CD4-positive, alpha-beta T cell treated with Interleukin-17A for 4 hours (primary cell): ENCODE measurements at regions not wholly inside any gene's neighbourhood (a gene's known extent, or its start where the extent isn't known, plus 50 kb on each side); places are given as distances from the start of the nearest gene placed in this dataset.
"Not testable (repeated sequence)": the region's sequence is repeated elsewhere in the genome, so short reads cannot be mapped to it uniquely, and the experiment has no call there.

Experiments used
- DNase-seq: peaks from one replicate; pipeline ENCODE4 v3.0.0-alpha.2; 2020; ENCODE audit warnings: mixed read lengths

- DNase-seq = no peak
Measured at GRCh38 chr21:41582866-41583265, 74.9 kb upstream of the TMPRSS2 start.

GRCh38 chr21:41582298-41582840 is 74.4 kb upstream of the TMPRSS2 start:
- no peak for DNase-seq

- no peak for DNase-seq
Measured at GRCh38 chr21:41581592-41582228, 73.8 kb upstream of the TMPRSS2 start.

- DNase-seq = no peak
Measured at GRCh38 chr21:41580758-41581554, 73.0 kb upstream of the TMPRSS2 start.

- no peak for DNase-seq
Measured at GRCh38 chr21:41579692-41580091, 71.7 kb upstream of the TMPRSS2 start.

- no peak for DNase-seq
Measured at GRCh38 chr21:41578716-41579115, 70.8 kb upstream of the TMPRSS2 start.

GRCh38 chr21:41578083-41578482 is 70.1 kb upstream of the TMPRSS2 start:
- DNase-seq = no peak

GRCh38 chr21:41576013-41576615 is 68.2 kb upstream of the TMPRSS2 start:
- no peak for DNase-seq

- no peak for DNase-seq
Measured at GRCh38 chr21:41573902-41574690, 66.1 kb upstream of the TMPRSS2 start.

- DNase-seq = no peak
Measured at GRCh38 chr21:41571938-41572510, 64.1 kb upstream of the TMPRSS2 start.

- DNase-seq = no peak
Measured at GRCh38 chr21:41570791-41571355, 62.9 kb upstream of the TMPRSS2 start.

- no peak for DNase-seq
Measured at GRCh38 chr21:41568606-41569385, 60.8 kb upstream of the TMPRSS2 start.

- no peak for DNase-seq
Measured at GRCh38 chr21:41567901-41568510, 60.0 kb upstream of the TMPRSS2 start.

- DNase-seq = not testable (repeated sequence)
Measured at GRCh38 chr21:41567237-41567636, 59.3 kb upstream of the TMPRSS2 start.

GRCh38 chr21:41566500-41567014 is 58.6 kb upstream of the TMPRSS2 start:
- DNase-seq = no peak

- no peak for DNase-seq
Measured at GRCh38 chr21:41565550-41565949, 57.6 kb upstream of the TMPRSS2 start.

- DNase-seq = no peak
Measured at GRCh38 chr21:41564871-41565274, 56.9 kb upstream of the TMPRSS2 start.

GRCh38 chr21:41562101-41563000 is 54.4 kb upstream of the TMPRSS2 start:
- no peak for DNase-seq

- DNase-seq = no peak
Measured at GRCh38 chr21:41561701-41562100, 53.7 kb upstream of the TMPRSS2 start.
